CD4-positive, alpha-beta T cell treated with Interleukin-2 at 100 ng/mL for 4 hours (primary cell): ENCODE measurements at regions not wholly inside any gene's neighbourhood (a gene's known extent, or its start where the extent isn't known, plus 50 kb on each side); places are given as distances from the start of the nearest gene placed in this dataset.

Experiments used
- DNase-seq: peaks from one replicate; pipeline ENCODE4 v3.0.0-alpha.2; 2020; ENCODE audit warnings: low spot score

DNA sequence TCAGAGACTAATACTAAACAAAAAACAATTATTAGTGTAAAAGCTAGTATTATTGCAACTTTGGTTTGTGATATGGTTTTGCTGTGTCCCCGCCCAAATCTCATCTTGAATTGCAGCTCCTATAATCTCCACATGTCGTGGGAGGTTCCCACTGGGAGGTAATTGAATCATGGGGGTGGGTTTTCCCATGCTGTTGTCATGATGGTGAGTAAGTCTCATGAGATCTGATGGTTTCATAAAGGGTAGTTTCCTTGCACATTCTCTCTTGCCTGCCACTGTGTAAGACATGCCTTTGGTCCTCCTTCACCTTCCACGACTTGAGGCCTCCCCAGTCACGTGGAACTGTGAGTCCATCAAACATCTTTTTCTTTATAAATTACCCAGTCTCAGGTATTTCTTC lies 325.9 kb upstream of the DAB2 start:
- DNase-seq: no peak

DNA sequence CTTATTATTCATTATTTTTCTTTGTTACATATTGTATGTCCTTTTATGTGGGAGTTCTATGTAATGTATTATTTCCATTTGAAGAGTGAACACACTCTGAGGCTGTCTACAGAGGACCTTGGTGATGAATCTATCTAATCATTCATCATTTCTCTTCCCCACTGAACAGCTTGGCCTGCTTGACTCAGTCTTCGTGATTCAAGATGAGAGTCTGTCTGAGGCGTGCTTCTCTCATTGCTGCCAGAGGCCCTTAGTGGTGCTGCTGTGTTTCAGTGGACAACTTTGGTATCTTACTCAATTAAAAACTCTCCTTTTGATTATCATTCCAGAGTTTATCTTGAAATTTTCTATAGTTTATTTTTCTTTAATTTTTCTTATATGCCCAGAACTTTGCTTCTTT lies 318.1 kb upstream of the DAB2 start:
- no peak for DNase-seq

DNA sequence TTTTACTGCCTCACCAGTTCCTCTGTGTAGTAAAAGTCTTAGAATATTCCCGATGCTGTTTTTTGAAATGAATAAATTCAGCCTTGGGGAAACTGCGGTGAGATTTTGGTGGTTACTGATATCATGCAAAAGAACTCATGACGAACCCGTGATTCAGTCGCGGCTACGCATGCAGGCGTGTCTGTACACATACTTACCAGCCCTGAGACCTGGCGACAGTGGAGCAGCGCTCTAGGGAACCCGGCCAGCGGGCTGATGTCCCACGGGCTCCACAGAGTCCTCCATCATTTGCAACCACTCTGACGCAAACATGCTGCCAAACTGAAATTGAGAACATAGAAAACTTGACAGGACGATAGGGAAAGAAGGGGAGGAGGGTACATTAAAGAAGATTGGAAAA lies 315.6 kb upstream of the DAB2 start:
- DNase-seq: no peak

DNA sequence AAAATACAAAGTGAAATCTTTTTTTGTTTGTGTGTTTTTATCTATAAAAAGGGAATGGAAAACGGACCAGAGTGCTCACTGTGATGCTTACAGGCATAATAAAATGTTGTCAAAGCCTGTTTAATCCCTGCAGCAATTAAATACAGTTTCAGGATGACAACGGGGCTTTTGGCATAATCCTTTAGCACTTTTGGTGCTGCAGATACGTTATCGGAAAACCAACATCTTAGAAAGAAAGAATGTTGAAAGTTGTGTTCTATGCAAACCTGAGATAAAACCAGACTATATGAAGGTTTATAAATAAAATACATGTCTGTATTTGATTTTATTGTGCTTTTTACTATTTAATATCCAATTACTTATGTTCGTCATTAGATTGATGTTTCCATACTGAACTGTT lies 307.4 kb upstream of the DAB2 start:
- no peak for DNase-seq

DNA sequence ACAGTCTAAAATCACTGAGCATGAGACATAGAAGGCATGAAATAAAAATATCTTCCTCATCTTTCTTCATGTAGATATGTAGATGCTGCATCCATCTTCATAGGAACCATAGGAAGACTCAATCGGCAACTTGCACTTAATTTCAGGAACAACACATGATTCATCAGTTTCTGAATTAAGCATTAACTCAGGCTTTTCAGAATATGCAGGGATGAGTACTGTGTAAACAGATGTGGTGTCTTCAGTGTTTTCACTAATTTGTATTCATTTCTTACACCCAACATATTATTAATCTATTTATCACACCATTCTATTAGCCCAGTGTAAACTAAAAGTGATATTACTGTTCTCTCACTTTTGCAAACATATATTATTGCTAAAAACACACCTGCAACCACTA lies 305.9 kb upstream of the DAB2 start:
- DNase-seq: no peak

DNA sequence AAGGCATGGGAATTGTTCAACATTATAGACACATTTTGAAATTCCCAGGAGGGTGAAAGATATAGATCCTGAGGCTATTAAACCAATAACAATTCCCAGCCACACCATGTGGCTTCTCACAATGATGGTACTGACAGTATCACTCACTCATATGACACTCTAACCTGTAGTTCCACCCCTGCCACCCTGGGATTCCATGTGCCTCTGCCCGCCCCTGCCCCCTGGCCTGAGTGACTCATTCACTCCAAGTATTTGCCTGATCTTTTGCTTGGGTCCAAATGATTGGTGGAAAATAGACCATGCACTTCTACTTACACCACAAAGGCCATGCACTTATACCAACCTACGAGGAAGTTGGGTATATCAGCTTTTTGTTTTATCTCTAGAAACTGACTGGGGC lies 305.2 kb upstream of the DAB2 start:
- no peak for DNase-seq

DNA sequence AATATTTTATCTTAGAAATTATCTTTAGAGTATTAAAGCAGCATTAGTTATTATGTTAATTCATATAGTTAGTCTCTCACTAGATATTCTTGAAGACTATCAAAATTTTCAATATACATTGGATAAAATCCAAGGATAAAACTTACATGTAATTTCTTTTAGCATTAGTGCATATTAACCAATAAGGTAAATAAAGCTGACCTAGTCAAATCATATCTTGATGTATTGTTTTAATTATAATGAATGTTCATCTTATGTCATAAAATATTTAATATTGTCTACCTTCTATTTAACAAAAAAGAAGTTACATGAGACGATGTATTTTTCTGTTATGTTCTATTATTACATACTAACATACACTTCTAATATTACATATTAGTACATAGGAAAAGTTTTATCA lies 301.7 kb upstream of the DAB2 start:
- no peak for DNase-seq

DNA sequence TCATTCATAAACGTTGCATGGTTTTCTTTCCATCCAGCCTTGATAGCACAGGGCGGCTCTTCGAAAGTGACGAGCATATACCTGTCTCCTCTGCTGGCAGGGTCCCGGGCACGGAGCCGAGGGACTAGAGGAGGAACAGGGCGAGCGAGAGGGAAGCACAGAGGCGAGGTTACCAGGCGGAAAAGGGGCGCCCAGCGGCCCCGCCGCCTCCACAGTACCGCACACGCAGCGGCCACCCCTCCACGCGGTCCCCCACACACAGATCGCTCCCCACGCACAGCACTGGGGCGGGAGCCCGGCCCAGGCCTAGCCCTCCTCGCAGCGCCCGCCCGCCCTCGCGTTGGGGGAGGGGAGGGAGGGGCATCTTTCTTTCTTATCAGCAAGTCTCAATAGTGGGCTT lies 296.6 kb upstream of the DAB2 start:
- no peak for DNase-seq

DNA sequence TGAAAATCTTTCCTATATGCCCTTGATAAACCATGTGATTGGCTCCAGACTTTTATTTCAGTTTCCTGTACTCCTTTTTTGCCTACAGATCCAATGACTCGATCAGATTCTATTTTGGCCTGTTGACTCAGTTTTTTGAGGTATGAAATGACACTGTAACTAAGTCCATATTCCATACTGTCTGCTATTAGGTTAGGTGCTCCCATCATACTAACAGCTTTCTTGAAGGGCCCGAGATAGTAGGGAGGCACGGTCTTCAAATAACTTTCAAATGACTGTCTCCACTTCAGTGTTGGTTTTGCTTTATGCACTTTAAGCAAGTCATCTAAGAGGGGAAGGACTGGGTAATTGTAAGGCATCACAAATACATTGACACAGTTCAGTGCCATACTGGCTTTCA lies 295.4 kb upstream of the DAB2 start:
- no peak for DNase-seq

DNA sequence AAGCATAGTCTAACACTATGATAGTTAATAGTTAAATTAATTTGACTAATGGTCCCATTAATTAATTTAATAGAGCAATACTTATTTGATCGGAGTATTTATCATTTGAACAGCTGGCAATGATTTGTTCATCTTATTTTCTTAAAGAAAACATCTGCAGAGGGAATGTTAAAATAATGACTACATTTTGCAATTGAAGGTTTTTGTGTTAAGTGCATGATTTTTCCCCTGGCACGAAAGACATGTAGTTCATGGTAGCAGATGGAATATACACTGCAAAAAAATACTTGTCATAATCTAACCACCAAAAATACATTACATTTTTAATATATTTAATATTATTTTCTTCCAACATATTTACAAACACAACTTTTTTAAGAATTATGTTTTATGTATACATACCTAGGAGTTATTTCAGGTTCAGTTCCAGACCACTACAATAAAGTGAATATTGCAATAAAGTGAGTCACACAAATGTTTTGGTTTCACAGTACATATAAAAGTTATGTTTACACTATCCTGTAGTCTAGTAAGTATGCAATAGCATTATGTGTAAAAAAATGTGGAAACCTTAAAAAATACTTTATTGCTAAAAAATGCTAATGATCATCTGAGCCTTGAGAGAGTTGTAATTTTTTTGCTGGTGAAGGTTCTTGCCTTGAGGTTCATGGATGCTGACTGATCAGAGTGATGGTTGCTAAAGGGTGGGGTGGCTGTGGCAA lies 292.6 kb upstream of the DAB2 start:
- DNase-seq: no peak

DNA sequence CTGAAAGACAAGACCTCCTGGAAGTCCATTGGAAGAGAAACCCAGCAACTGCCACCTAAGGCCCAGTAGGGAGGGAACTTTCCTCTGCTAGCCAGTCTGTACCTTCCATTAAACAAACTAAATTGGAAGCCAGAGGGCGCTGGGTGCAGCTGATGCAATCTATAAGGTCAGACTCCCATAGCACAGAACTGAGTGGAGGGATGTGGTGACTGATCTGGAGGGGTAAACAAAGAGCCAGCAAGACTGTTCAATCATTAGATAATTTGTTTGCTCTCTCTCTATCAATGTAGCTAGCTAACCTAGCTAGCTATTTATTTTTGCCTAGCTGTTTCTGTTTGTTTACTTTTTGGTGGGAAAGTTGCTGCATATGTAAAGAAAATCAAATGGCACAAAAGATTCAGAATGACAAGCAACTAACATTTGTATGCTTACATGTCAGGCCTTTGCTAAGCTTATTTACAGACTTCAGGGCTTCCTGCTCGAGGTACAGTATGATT lies 291.8 kb upstream of the DAB2 start:
- peak; percentile 27 for DNase-seq

DNA sequence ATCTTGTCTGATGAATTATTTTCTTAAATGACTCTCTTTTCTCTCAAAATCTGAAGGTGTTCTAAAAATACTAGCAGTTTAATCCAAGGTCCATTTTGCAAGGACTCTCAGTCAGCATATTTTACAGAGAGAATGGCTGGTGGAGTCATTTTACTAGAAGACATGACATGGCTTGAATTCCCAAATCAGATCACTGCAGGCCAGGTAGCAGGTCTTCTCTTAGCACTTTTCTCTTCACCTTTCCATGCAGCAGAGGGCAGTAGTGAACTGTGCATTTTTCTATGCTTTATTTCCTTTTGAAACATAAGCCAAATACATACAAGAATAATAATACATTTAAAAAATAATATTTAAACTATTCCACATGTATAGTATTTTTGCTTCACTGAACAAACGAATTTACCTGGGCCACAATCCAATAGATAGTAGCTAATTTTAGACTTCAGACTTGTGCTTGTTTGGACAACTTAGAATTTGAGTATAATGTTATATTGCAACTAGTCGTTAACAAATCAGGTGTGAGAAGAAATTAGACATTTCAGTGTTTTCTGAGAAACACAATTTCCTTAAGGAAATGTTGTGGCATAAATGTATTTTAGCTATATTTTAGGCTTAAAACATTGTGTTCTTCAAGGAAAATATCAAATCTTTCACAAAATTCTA lies 289.4 kb upstream of the DAB2 start:
- DNase-seq: peak; percentile 55

DNA sequence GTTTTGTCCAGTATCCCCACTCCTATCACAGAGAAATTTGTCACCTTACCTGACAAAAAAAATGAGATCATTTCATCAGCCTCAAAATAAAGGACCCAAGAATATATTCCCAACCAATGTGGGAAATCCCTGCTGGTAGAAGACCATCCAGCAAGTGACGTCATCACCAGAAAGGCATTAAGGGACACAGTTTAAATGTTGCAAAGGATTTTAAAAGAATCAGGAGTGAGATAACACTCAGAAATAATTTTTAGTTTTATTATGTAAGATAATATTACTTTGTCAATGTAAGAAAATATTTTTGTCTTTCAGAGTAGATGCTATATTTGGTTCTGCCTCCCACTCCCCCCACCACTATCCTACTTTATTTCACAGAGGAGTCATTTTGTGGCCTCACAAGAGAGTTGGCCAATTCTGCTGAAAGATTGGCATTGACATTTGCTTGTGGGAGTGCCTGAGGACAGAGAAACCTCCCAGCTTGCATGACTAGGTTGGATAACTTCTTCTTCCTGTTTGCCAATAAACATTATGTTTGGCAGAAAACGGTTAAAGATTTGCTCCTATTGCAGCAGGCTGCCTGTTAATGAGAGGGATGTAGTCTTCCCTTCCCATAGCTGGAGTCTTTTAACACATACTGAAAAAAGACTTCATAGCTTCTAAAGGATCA lies 288.6 kb upstream of the DAB2 start:
- DNase-seq: no peak

DNA sequence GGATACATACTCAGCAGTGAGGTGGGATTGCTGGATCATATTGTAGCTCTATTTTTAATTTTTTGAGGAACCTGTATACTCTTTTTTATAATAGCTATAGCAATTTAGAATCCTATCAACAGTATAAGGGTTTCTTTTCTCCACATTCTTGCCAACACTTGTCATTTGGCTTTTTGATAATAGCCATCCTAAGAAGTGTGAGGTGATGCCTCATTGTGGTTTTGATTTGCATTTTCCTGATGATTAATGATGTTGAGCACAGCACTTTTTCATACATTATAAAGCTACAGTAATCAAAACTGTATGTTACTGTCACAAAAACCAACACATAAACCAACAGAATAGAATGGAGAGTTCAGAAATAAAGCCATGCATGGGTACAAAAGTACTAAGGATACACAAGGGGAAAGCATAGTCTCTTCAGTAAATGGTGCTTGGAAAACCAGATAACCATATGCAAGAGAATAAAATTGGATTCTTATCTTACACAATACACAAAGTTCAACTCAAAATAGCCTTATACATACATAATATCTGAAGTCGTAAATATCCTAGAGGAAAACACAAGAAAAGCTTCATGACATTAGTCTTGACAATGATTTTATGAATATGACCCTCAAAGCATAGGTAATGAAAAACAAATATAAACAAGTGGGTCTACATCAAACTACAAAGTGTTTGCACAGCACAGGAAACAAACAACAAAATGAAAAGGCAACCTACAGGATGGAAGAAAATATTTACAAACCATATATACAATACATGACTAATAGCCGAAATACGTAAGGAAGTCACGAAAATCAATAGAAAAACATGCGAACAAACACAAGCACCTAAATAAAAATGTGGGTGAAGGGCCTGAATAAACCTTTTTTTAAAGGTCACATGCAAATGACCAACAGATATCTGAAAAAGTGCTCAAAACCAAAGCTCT lies 287.8 kb upstream of the DAB2 start:
- DNase-seq: no peak

DNA sequence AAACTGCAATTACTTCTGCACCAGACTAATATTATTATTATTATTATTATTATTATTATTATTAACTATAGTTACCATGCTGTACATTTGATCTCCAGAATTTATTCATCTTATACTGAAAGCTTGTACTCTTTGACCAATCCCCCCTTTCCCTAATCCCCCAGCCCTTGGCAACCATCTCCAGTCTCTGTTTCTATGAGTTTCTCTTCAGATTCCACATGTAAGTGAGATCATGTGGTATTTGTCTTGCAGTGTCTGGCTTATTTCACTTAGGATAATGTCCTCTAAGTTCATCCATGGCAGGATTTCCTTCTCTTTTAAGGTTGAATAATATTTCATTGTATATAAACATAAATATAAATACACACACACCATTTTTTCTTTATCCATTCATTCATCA lies 287.0 kb upstream of the DAB2 start:
- no peak for DNase-seq

DNA sequence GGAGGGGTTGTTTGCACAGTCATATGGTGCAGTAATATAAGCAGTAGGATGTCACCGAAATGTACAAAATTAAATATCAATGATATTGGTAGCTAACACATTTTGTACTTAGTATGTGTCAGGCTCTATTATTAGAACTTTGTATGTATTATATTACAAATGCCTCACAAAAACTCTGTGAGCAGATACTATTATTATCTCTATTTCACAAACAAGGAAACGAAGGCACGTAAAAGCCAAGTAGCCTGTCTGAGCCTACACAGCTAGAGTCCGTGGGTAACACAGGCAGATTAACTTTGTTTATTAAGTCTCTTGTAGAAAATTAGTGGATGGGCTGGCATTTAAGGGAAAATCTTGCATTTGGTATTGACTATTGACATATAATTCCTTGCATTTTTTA lies 284.3 kb upstream of the DAB2 start:
- DNase-seq: no peak

DNA sequence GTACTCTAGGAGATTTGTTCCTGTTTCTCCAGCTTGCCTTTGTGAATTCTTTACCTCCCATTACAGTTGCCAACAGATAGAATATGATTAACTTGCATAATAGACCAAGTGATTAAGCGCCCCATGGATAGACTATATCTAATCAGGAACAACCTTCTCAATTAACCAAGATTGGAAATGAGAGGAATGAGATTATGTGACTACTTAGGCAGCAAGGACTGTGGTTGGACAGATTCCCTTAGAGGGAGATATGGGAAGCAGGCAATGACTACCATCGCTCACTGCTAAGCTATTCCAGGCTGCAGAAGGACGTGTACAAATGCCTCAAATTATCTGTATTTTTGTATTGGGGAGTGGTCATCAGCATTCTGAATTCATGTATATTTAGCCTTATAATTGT lies 278.1 kb upstream of the DAB2 start:
- DNase-seq: no peak

DNA sequence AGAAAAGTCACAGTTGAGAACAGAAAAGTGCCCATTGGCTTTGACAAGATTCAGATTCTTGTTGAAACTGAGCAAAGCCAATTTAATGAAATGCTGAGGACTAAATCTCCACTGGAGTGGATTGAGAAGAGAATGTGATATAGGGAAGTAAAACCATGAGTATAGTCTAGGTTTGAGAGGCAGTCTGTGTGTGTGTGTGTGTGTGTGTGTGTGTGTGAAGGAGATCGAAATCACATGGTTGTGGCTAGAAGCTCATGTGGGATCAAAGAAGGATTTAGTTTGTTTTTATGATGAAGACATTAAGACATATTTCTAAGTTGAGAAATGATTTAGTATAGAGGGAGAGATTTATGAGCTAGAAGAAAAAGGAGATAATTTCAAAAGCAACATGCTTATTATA lies 275.7 kb upstream of the DAB2 start:
- no peak for DNase-seq

DNA sequence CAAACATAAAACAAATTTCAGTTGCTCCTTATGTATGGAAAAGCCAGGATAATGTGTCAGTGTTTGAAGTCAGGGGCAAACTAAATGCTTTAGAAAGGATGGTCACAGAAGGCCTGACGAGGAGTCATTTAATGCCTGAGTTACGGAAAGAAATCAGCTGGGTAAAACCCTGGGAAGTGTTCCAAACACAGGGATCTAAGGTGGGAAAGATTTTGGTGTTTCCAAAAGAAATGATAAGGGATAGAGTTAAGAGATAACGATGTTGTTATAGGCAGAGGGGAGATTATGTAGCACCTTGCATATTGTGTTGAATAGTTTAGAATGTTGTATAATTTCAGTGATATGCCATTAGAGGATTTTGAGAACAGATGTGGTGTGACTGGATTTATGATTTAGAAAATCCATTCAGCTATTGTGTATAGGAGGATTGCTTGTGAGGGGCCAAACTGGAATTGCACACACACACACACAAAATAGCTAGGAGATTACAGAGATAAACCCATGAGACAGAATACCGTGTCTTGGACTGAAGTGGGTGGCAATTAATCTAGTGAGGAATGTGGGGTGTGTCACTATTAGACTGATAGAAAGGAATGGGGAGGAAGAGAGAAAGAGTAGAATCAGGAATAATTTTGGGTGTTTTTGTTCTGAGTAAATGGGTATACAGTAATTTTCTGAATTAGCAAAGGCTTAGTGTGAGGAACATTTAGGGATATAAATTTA lies 274.2 kb upstream of the DAB2 start:
- no peak for DNase-seq

DNA sequence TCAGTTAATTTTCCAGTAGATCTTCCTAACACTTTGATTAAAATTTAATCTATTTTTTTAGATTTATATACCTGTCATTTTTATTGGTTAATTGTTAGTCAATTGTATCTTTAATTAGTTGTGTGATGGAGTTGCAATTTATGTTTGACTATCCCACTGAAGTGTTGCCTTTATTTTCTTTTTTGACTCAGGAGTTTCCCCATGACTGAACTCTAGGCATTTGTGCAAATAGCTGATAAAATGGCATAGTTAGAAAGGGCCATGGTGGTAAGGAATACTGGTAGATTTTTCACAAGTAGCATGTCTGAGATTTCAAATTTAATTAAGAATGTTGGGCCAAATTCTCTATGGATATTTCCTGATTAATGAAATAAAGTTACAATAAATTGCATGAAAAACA lies 273.1 kb upstream of the DAB2 start:
- DNase-seq: no peak

DNA sequence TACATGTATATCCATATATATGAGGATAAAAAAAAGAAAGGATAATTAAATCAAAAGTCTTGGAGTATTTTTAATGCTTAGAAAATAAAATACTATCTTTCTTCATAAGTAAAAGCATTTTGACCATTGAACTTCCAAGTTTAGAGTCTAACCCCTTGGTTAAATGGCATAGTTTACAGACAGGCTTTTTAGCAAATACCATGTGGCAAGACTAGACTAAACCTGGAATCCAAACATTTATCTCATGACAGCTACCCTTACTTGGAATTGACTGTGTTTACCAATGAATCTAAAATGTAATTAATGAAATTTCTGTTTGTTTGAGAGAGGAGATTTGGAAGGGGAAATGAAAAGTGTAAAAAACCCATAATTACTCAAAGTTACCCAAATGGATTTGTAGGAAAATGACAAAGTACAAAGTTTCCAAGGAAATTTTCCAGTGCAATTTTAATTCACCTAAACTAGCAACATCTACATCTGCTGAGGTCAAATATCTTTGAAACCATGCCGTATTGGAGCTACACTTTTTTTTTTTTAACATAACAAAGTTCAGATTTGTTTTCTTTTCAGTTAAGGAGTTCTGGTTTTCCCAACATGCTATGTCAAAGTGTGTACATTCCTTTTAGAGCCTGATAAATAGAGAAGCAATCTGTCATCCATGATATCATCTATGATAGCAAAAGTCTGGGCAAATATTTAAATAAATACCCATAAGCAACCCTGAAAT lies 272.1 kb upstream of the DAB2 start:
- DNase-seq: no peak
